ENCODE measurements at regions not wholly inside any gene's neighbourhood (a gene's known extent, or its start where the extent isn't known, plus 50 kb on each side); places are given as distances from the start of the nearest gene placed in this dataset.
"Not testable (repeated sequence)": the region's sequence is repeated elsewhere in the genome, so short reads cannot be mapped to it uniquely, and the experiment has no call there.

GRCh38 chr5:118468085-118468484, 520.3 kb downstream of the DTWD2 start:
- DNase-seq (ENCODE audit: low spot score) = no peak

- no peak for DNase-seq (ENCODE audit: low spot score)
These were observed 521.2 kb downstream of the DTWD2 start for GRCh38 chr5:118467103-118467502.

GRCh38 chr5:118466418-118466817, 521.9 kb downstream of the DTWD2 start:
- DNase-seq (ENCODE audit: low spot score) = no peak

GRCh38 chr5:118462276-118462675, 526.1 kb downstream of the DTWD2 start:
- DNase-seq (ENCODE audit: low spot score) = not testable (repeated sequence)

GRCh38 chr5:118461436-118461835, 526.9 kb downstream of the DTWD2 start:
- DNase-seq (ENCODE audit: low spot score) = no peak

GRCh38 chr5:118459490-118459889, 528.9 kb downstream of the DTWD2 start:
- no peak for DNase-seq (ENCODE audit: low spot score)

- DNase-seq (ENCODE audit: low spot score) = no peak
These were observed 532.3 kb downstream of the DTWD2 start for GRCh38 chr5:118456085-118456484.

GRCh38 chr5:118451697-118452247, 536.6 kb downstream of the DTWD2 start:
- no peak for DNase-seq (ENCODE audit: low spot score)

- DNase-seq (ENCODE audit: low spot score) = no peak
These were observed 537.6 kb downstream of the DTWD2 start for GRCh38 chr5:118450554-118451332.

- no peak for DNase-seq (ENCODE audit: low spot score)
These were observed 541.0 kb downstream of the DTWD2 start for GRCh38 chr5:118447350-118447749.

- no peak for DNase-seq (ENCODE audit: low spot score)
These were observed 546.4 kb downstream of the DTWD2 start for GRCh38 chr5:118441956-118442355.

- DNase-seq (ENCODE audit: low spot score) = no peak
These were observed 547.3 kb downstream of the DTWD2 start for GRCh38 chr5:118441034-118441433.

GRCh38 chr5:118440496-118440895, 547.9 kb downstream of the DTWD2 start:
- no peak for DNase-seq (ENCODE audit: low spot score)

GRCh38 chr5:118439831-118440230, 548.5 kb downstream of the DTWD2 start:
- DNase-seq (ENCODE audit: low spot score) = no peak

GRCh38 chr5:118435131-118435530, 553.2 kb downstream of the DTWD2 start:
- DNase-seq (ENCODE audit: low spot score) = no peak

GRCh38 chr5:118434522-118434921, 553.8 kb downstream of the DTWD2 start:
- DNase-seq (ENCODE audit: low spot score) = no peak

GRCh38 chr5:118430076-118430475, 558.3 kb downstream of the DTWD2 start:
- no peak for DNase-seq (ENCODE audit: low spot score)

- DNase-seq (ENCODE audit: low spot score) = no peak
These were observed 580.4 kb downstream of the DTWD2 start for GRCh38 chr5:118407958-118408357.

- DNase-seq (ENCODE audit: low spot score) = no peak
These were observed 582.7 kb downstream of the DTWD2 start for GRCh38 chr5:118405650-118406061.

GRCh38 chr5:118397236-118397635, 591.1 kb downstream of the DTWD2 start:
- no peak for DNase-seq (ENCODE audit: low spot score)

- no peak for DNase-seq (ENCODE audit: low spot score)
These were observed 595.9 kb downstream of the DTWD2 start for GRCh38 chr5:118392491-118392890.

GRCh38 chr5:118382931-118383330, 605.4 kb downstream of the DTWD2 start:
- not testable (repeated sequence) for DNase-seq (ENCODE audit: low spot score)

GRCh38 chr5:118379470-118379869, 608.9 kb downstream of the DTWD2 start:
- no peak for DNase-seq (ENCODE audit: low spot score)

- DNase-seq (ENCODE audit: low spot score) = no peak
These were observed 609.4 kb downstream of the DTWD2 start for GRCh38 chr5:118378959-118379358.
